Loucy (cell line): ENCODE measurements at regions not wholly inside any gene's neighbourhood (a gene's known extent, or its start where the extent isn't known, plus 50 kb on each side); places are given as distances from the start of the nearest gene placed in this dataset.

ENCODE experiments used
- H2AFZ ChIP-seq: fragments of 200-600 bp; sonication (generic); 2 replicates; pipeline ENCODE4 v1.6.0; 2016; ENCODE audit warnings: antibody characterized with exemption, mild to moderate bottlenecking, low read length, moderate library complexity
- H3F3A ChIP-seq: fragments of 200-600 bp; 2 replicates; pipeline ENCODE4 v1.6.0; 2016; ENCODE audit warnings: antibody characterized with exemption, low read depth, mild to moderate bottlenecking
- H3K27me3 ChIP-seq: fragments of 200-600 bp; sonication (generic); 2 replicates; pipeline ENCODE4 v1.6.1; 2014; ENCODE audit warnings: low read length, mild to moderate bottlenecking; ENCODE audit not compliant: insufficient read depth, poor library complexity, severe bottlenecking
- H3K36me3 ChIP-seq: fragments of 200-600 bp; sonication (generic); 2 replicates; pipeline ENCODE4 v1.6.1; 2016; ENCODE audit warnings: low read length; ENCODE audit not compliant: insufficient read depth
- H3K4me1 ChIP-seq: fragments of 200-600 bp; sonication (generic); 2 replicates; pipeline ENCODE4 v1.5.1; 2014; ENCODE audit warnings: low read length, mild to moderate bottlenecking; ENCODE audit not compliant: insufficient read depth, poor library complexity, severe bottlenecking
- H3K4me2 ChIP-seq: fragments of 200-600 bp; sonication (generic); 2 replicates; pipeline ENCODE4 v1.6.0; 2014; ENCODE audit warnings: antibody characterized with exemption, low read length, low read depth, mild to moderate bottlenecking; ENCODE audit not compliant: poor library complexity, severe bottlenecking
- H3K4me3 ChIP-seq: fragments of 200-600 bp; sonication (generic); 2 replicates; pipeline ENCODE4 v1.5.1; 2014; ENCODE audit warnings: low read length, mild to moderate bottlenecking, mixed read lengths; ENCODE audit not compliant: poor library complexity, severe bottlenecking
- H3K79me2 ChIP-seq: fragments of 200-600 bp; sonication (generic); 2 replicates; pipeline ENCODE4 v1.6.1; 2014; ENCODE audit warnings: low read length; ENCODE audit not compliant: insufficient read depth
- H3K9ac ChIP-seq: fragments of 200-600 bp; sonication (generic); 2 replicates; pipeline ENCODE4 v1.6.0; 2014; ENCODE audit warnings: mild to moderate bottlenecking, low read depth, low read length, moderate library complexity; ENCODE audit not compliant: poor library complexity, severe bottlenecking
- H3K9me2 ChIP-seq: fragments of 200-600 bp; sonication (generic); replicated peaks from 2 replicates; pipeline ENCODE4 v1.6.1; 2016; ENCODE audit warnings: low read depth, low read length, mixed read lengths
- H3K9me3 ChIP-seq: fragments of 200-600 bp; sonication (generic); 2 replicates; pipeline ENCODE4 v1.6.1; 2014; ENCODE audit warnings: mild to moderate bottlenecking, antibody characterized with exemption, low read length, low read depth; ENCODE audit not compliant: insufficient read depth
- H4K20me1 ChIP-seq: fragments of 200-600 bp; sonication (generic); 2 replicates; pipeline ENCODE4 v1.6.0; 2014; ENCODE audit warnings: antibody characterized with exemption, low read length, mild to moderate bottlenecking; ENCODE audit not compliant: insufficient read depth, poor library complexity, severe bottlenecking
- EZH2phosphoT487 ChIP-seq: fragments of 200-600 bp; IDR thresholded peaks from 2 replicates; pipeline ENCODE4 v1.6.1; 2018; ENCODE audit warnings: antibody characterized with exemption, mild to moderate bottlenecking, moderate library complexity, borderline replicate concordance
- TF ChIP-seq, protein P1 (sequence below): fragments of 200-600 bp; sonication (generic); conservative IDR thresholded peaks from 2 replicates; pipeline ENCODE4 v1.5.1; 2014; ENCODE audit warnings: mild to moderate bottlenecking, antibody characterized with exemption, low read length

DNA sequence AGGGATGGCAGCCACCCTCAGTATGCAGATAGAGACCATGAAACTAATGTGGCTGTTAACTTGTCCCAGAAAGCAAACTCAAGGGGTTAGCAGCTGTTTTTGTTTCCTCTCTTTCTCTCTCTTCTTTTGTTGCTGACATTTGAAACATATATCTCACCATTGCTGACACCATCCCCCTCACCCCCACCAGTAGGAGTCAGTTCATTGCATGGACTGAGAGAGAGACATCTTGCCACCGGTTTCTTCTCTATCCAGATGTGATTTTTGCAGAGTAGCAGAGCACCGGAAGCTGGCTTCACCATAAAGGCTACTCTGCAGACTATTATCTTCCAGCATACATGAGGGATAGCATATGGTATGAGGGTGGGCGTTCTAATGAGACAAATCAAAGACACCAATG is 177.1 kb upstream of the FRG1 start:
- H3K9ac ChIP-seq = no peak overlapping the region
- H3K9me3 ChIP-seq = no peaks in the 10 kb centered on the region; the same call in 1 of the 2 replicates
- no peaks in the 10 kb centered on the region for H3K36me3 ChIP-seq
- no peaks in the 10 kb centered on the region for H3K27me3 ChIP-seq
- no peak overlapping the region for H2AFZ ChIP-seq
- no peak overlapping the region for H3K4me2 ChIP-seq
- H3K9me2 ChIP-seq = no peaks in the 10 kb centered on the region
- H3K4me1 ChIP-seq = peaks cover 8% of the 10 kb centered on the region
- no peaks in the 10 kb centered on the region for H3F3A ChIP-seq
- TF ChIP-seq EZH2phosphoT487 = no peak
- TF ChIP-seq, protein P1, sequence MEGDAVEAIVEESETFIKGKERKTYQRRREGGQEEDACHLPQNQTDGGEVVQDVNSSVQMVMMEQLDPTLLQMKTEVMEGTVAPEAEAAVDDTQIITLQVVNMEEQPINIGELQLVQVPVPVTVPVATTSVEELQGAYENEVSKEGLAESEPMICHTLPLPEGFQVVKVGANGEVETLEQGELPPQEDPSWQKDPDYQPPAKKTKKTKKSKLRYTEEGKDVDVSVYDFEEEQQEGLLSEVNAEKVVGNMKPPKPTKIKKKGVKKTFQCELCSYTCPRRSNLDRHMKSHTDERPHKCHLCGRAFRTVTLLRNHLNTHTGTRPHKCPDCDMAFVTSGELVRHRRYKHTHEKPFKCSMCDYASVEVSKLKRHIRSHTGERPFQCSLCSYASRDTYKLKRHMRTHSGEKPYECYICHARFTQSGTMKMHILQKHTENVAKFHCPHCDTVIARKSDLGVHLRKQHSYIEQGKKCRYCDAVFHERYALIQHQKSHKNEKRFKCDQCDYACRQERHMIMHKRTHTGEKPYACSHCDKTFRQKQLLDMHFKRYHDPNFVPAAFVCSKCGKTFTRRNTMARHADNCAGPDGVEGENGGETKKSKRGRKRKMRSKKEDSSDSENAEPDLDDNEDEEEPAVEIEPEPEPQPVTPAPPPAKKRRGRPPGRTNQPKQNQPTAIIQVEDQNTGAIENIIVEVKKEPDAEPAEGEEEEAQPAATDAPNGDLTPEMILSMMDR = no peak
- no peaks in the 10 kb centered on the region for H4K20me1 ChIP-seq
- H3K4me3 ChIP-seq = no peak overlapping the region
- no peaks in the 10 kb centered on the region for H3K79me2 ChIP-seq

DNA sequence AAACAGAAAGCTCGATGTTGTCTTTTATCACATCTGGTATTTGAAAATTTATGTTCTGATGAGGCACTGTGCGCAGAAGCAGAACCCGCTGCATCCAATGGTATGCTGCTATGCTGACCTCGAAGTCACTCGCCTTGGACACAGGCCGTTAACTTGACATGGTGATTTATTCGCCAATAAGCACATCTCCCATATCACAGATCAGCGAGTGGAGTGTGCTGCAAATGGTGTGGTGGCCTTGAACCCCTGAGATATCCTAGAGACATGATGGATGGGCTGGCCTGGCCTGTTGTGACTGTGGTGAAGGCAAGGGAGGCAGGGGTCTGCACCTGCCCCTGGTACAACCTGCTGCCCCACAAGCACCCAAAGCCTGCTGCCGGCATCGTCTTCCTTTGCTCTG is 175.4 kb upstream of the FRG1 start:
- Histone ChIP-seq H3K36me3 (no peaks in the 10 kb centered on the region), H3K27me3 (no peaks in the 10 kb centered on the region), H3K9me2 (no peaks in the 10 kb centered on the region), H3K79me2 (no peaks in the 10 kb centered on the region), H2AFZ (no peak overlapping the region), H4K20me1 (no peaks in the 10 kb centered on the region), H3K9ac (no peak overlapping the region), H3K9me3 (no peaks in the 10 kb centered on the region; the same call in 1 of the 2 replicates), H3K4me3 (no peak overlapping the region), H3K4me1 (peaks cover 16% of the 10 kb centered on the region), H3F3A (no peaks in the 10 kb centered on the region), H3K4me2 (no peak overlapping the region)
- no peak for TF ChIP-seq EZH2phosphoT487
- TF ChIP-seq, protein P1 = no peak

DNA sequence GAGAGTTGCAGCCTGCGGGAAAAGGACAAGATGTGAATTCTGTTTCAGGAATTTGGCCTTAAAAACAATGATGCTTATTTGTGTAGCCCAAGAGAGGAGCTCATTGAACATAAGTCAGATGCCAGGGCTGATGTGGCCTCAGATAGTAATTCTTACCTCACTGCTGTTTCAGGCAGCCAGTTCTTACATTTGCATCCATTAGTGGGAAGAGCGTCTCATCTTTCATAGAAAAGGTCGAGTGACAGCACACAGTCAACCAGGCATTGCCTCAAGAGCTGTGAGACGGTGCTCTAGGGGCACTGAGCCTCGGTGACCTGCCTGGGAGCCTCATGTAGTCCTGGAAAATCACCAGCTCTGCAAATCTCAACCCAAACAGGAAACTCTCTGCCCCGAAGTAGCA is 174.9 kb upstream of the FRG1 start:
- Histone ChIP-seq H2AFZ (no peak overlapping the region), H3K79me2 (no peaks in the 10 kb centered on the region), H3K9me2 (no peaks in the 10 kb centered on the region), H3K27me3 (no peaks in the 10 kb centered on the region), H3K36me3 (no peaks in the 10 kb centered on the region), H3F3A (no peaks in the 10 kb centered on the region), H3K4me3 (no peak overlapping the region), H3K9me3 (no peaks in the 10 kb centered on the region; the same call in 1 of the 2 replicates), H3K9ac (no peak overlapping the region), H4K20me1 (no peaks in the 10 kb centered on the region), H3K4me2 (no peak overlapping the region), H3K4me1 (peaks cover 20% of the 10 kb centered on the region)
- no peak for TF ChIP-seq EZH2phosphoT487
- TF ChIP-seq, protein P1 = no peak
